ENCODE measurements at regions not wholly inside any gene's neighbourhood (a gene's known extent, or its start where the extent isn't known, plus 50 kb on each side); places are given as distances from the start of the nearest gene placed in this dataset.

DNA sequence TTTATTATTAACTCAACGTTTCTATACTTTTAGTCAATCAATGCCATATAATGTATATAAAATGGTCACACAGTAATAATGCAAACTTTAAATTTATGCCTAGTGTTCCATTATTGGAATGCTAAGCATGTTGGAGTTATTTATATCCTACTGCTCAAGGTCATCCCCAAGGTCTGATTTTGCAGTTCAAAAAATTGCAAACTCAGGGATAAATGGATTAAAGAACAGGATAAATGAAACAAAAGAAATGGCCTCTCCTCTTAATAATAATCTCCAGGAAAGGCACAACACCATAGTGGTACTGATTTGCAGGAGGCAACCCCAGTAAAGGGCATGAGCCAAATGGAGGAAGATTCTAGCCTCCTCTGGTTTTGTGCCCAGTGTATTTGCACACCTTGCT, 436.4 kb downstream of the EPHA4 start:
- in situ Hi-C loops (cut with HindIII; ENCODE audit: low sequenced_read_pairs) = no loop called here
- TF ChIP-seq, protein P1, sequence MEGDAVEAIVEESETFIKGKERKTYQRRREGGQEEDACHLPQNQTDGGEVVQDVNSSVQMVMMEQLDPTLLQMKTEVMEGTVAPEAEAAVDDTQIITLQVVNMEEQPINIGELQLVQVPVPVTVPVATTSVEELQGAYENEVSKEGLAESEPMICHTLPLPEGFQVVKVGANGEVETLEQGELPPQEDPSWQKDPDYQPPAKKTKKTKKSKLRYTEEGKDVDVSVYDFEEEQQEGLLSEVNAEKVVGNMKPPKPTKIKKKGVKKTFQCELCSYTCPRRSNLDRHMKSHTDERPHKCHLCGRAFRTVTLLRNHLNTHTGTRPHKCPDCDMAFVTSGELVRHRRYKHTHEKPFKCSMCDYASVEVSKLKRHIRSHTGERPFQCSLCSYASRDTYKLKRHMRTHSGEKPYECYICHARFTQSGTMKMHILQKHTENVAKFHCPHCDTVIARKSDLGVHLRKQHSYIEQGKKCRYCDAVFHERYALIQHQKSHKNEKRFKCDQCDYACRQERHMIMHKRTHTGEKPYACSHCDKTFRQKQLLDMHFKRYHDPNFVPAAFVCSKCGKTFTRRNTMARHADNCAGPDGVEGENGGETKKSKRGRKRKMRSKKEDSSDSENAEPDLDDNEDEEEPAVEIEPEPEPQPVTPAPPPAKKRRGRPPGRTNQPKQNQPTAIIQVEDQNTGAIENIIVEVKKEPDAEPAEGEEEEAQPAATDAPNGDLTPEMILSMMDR (IDR thresholded peaks at IDR 0.05; ENCODE audit: low read depth, low read length, missing control alignments) = no peak
- no peak overlapping the region for H3K4me3 ChIP-seq (ENCODE audit: low read depth, low read length)
- DNase-seq (ENCODE audit: low read depth) = no peak

DNA sequence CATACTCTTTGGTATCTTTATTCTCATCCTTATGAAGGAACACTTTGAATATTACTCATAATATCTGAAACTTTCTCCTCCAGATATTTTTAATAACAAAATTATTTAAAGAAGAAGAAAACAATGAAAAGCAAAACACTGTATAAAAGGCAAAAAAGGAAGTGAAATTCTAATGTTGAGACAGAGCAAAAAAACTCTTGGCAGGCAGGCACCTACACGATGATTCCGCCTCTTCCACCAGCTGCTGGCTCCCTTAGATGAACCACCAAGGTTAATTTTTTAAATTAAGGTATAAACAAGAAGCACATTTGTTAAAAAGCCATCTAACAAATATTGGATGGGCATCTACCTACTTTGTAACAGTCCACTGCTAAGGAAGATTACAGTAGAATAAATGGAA, 434.7 kb downstream of the EPHA4 start:
- TF ChIP-seq, protein P1 (IDR thresholded peaks at IDR 0.05; ENCODE audit: low read depth, low read length, missing control alignments) = no peak

DNA sequence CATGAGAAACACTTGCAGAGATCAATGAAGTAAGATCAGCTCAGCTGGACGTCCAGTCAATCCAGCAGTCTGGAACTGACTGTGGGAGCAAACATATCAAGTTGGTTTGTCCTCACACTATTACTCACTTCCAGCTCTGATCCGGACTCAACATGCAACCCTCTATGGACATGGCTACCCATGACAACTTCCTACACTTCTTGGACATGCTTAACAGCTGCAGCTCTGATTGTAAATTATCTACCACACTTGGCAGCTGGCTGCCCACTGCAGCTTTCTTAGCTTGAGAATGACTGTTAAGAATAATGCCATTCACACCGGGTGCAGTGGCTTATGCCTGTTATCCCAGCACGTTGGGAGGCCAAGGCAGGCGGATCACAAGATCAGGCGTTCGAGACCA, 429.8 kb downstream of the EPHA4 start:
- TF ChIP-seq, protein P1 (IDR thresholded peaks at IDR 0.05; ENCODE audit: low read depth, low read length, missing control alignments) = no peak
- no peak overlapping the region for H3K4me3 ChIP-seq (ENCODE audit: low read depth, low read length)
- DNase-seq (ENCODE audit: low read depth) = no peak
- in situ Hi-C loops (cut with HindIII; ENCODE audit: low sequenced_read_pairs) = no loop called here

More for the DNA sequence above, 434.7 kb downstream of the EPHA4 start:
- in situ Hi-C loops (cut with HindIII; ENCODE audit: low sequenced_read_pairs) = no loop called here
- no peak for DNase-seq (ENCODE audit: low read depth)
- H3K4me3 ChIP-seq (ENCODE audit: low read depth, low read length) = no peak overlapping the region

DNA sequence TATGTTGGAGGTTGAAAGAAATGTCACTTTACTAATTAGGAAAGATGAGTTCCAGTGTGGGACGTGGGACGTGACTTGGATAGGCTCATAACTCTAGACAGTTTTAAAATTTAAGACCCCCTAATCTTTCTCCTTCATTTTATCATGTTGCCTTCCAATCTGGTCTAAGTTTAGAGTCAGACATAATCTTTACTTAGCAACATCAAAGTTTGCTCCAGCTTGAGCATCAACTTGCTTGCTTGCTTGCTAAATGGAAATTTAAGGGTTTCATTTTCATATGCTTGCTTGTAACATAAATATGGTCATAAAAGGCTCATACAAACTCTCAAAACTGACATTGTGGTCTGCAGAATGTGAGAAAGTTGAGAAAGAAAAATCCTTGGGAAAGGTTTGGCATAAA, 428.9 kb downstream of the EPHA4 start:
- in situ Hi-C loops (cut with HindIII; ENCODE audit: low sequenced_read_pairs) = no loop called here
- TF ChIP-seq, protein P1 (IDR thresholded peaks at IDR 0.05; ENCODE audit: low read depth, low read length, missing control alignments) = no peak
- H3K4me3 ChIP-seq (ENCODE audit: low read depth, low read length) = no peak overlapping the region
- DNase-seq (ENCODE audit: low read depth) = no peak

DNA sequence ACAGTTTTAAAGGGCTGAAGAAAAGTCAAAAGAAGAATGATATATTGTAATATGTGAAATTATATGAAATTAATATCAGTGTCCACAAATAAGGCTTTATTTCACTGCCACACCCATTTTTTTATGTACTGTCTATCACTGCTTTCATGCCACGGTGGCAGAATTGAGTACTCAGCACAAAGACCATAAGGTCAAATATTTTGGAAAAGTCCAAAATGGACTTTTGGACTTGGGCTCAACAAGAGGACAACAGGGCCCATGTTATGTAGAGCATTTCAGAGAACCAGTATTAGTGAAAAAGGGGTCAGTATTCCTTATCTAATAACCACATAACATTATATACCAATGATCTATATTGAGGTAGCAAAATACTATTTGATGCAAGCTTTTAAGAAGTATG, 427.2 kb downstream of the EPHA4 start:
- TF ChIP-seq, protein P1 (IDR thresholded peaks at IDR 0.05; ENCODE audit: low read depth, low read length, missing control alignments) = no peak
- in situ Hi-C loops (cut with HindIII; ENCODE audit: low sequenced_read_pairs) = no loop called here
- H3K4me3 ChIP-seq (ENCODE audit: low read depth, low read length) = no peak overlapping the region
- no peak for DNase-seq (ENCODE audit: low read depth)

DNA sequence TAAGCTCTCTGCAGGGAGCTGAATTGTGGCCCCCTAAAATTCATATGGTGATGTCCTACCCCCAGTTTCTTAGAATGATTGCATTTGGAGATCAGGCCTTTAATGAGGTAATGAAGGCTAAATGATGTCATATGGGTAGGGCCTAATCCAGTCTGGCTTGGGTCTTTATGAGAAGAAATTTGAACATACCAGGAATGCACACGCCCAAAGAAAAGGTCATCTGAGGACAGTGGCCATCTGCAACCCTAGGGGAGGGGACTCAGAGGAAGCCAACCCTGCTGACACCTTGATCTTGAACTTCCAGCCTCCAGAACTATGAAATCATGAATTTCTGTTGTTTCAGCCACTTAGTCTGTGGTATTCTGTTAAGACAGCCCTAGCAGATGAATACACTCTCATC, 426.7 kb downstream of the EPHA4 start:
- no peak for DNase-seq (ENCODE audit: low read depth)
- H3K4me3 ChIP-seq (ENCODE audit: low read depth, low read length) = no peak overlapping the region
- TF ChIP-seq, protein P1 (IDR thresholded peaks at IDR 0.05; ENCODE audit: low read depth, low read length, missing control alignments) = no peak
- in situ Hi-C loops (cut with HindIII; ENCODE audit: low sequenced_read_pairs) = no loop called here

DNA sequence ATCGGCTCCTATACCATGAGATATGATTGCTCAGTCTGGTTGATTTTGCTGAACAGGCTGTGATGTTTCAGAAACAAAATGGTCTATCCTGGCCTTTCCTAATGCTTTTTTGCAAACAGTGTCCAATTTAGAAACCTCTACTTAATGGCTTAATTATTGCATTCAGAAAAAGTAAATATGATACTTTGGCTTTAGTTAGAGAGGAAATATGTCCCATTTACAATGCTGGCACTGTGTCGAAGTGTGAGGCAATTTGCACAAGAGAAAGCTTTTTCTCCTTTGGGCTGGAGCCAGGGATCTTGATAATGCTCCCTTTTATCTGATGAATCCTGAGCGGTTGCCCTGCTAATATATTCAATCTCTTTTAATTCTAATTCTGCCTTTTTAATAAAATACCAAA, 418.9 kb downstream of the EPHA4 start:
- DNase-seq (ENCODE audit: low read depth) = no peak
- in situ Hi-C loops (cut with HindIII; ENCODE audit: low sequenced_read_pairs) = no loop called here
- H3K4me3 ChIP-seq (ENCODE audit: low read depth, low read length) = no peak overlapping the region
- TF ChIP-seq, protein P1 (IDR thresholded peaks at IDR 0.05; ENCODE audit: low read depth, low read length, missing control alignments) = no peak

Data from astrocyte of the cerebellum (primary cell).